Left ventricle myocardium inferior (tissue), 1 donor: ENCODE measurements at regions not wholly inside any gene's neighbourhood (a gene's known extent, or its start where the extent isn't known, plus 50 kb on each side); places are given as distances from the start of the nearest gene placed in this dataset.

Experiments used
- DNase-seq: peaks from one replicate; pipeline ENCODE4 v3.0.0-alpha.2; 2020
- H3K27ac ChIP-seq: fragments of 200-600 bp; replicated peaks from 2 replicates; pipeline ENCODE4 v1.8.0; 2021
- H3K27me3 ChIP-seq: fragments of 200-600 bp; 2 replicates; pipeline ENCODE4 v1.8.0; 2021; ENCODE audit warnings: low read depth
- H3K36me3 ChIP-seq: fragments of 200-600 bp; 2 replicates; pipeline ENCODE4 v1.8.0; 2021
- H3K4me1 ChIP-seq: fragments of 200-600 bp; 2 replicates; pipeline ENCODE4 v1.8.0; 2021
- H3K4me3 ChIP-seq: fragments of 200-600 bp; 2 replicates; pipeline ENCODE4 v1.8.0; 2021; ENCODE audit warnings: mild to moderate bottlenecking, moderate library complexity
- H3K9me3 ChIP-seq: fragments of 200-600 bp; replicated peaks from 2 replicates; pipeline ENCODE4 v1.8.0; 2021
- intact Hi-C: fragments of 100-400 bp; cut with micrococcal nuclease; formaldehyde crosslinking; loops from one replicate; pipeline ENCODE4 v1.11.0; 2022
- TF ChIP-seq, protein P1 (sequence below): fragments of 200-600 bp; IDR thresholded peaks from 2 replicates; pipeline ENCODE4 v1.8.0; 2021; ENCODE audit warnings: antibody characterized with exemption, mild to moderate bottlenecking, borderline replicate concordance
- donor health status: DM: no; HTN: yes; CAD: no; lungs with severe emphysema.

- no peak overlapping the region for H3K4me3 ChIP-seq
- TF ChIP-seq, protein P1, sequence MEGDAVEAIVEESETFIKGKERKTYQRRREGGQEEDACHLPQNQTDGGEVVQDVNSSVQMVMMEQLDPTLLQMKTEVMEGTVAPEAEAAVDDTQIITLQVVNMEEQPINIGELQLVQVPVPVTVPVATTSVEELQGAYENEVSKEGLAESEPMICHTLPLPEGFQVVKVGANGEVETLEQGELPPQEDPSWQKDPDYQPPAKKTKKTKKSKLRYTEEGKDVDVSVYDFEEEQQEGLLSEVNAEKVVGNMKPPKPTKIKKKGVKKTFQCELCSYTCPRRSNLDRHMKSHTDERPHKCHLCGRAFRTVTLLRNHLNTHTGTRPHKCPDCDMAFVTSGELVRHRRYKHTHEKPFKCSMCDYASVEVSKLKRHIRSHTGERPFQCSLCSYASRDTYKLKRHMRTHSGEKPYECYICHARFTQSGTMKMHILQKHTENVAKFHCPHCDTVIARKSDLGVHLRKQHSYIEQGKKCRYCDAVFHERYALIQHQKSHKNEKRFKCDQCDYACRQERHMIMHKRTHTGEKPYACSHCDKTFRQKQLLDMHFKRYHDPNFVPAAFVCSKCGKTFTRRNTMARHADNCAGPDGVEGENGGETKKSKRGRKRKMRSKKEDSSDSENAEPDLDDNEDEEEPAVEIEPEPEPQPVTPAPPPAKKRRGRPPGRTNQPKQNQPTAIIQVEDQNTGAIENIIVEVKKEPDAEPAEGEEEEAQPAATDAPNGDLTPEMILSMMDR, result no peak
- H3K9me3 ChIP-seq, result no peaks in the 10 kb centered on the region
- peak overlapping the region; percentile 30 for H3K27ac ChIP-seq
- H3K4me1 ChIP-seq, result peaks cover 78% of the 10 kb centered on the region
- DNase-seq, result no peak
- no peaks in the 10 kb centered on the region for H3K36me3 ChIP-seq
- intact Hi-C loops, result no loop called here
- H3K27me3 ChIP-seq, result no peaks in the 10 kb centered on the region
Observed at GRCh38 chr9:109918339-109919163, 138.6 kb downstream of the PALM2AKAP2 start.

GRCh38 chr9:109919736-109920408 is 139.9 kb downstream of the PALM2AKAP2 start:
- H3K27me3 ChIP-seq, result no peaks in the 10 kb centered on the region
- H3K27ac ChIP-seq, result no peak overlapping the region
- DNase-seq, result no peak
- H3K4me3 ChIP-seq, result no peak overlapping the region
- H3K4me1 ChIP-seq, result peaks cover 68% of the 10 kb centered on the region
- H3K9me3 ChIP-seq, result no peaks in the 10 kb centered on the region
- intact Hi-C loops, result no loop called here
- TF ChIP-seq, protein P1, result no peak
- H3K36me3 ChIP-seq, result peaks cover under 1% of the 10 kb centered on the region

- intact Hi-C loops, result no loop called here
- Histone ChIP-seq H3K27ac (peak overlapping the region; percentile 3), H3K4me1 (peaks cover 50% of the 10 kb centered on the region)
Observed at GRCh38 chr9:109922617-109923470, 142.8 kb downstream of the PALM2AKAP2 start.

DNA sequence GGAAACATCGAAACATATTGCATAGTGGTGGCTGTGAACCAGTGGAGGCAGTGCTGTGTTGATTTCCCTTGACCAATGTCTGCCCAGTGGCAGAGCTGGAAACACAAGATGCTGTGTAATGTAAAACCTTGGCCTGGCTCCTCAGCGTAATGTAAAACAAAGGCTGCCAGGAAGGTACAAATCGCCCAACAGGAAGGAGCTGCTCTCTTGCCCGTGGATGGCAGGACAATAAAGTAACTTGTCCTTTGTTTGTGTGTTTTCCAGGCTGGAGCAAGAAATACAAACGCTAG is 143.4 kb downstream of the PALM2AKAP2 start:
- Histone ChIP-seq H3K4me3 (no peak overlapping the region), H3K36me3 (peaks cover 14% of the 10 kb centered on the region), H3K27ac (peak overlapping the region; percentile 3), H3K9me3 (no peaks in the 10 kb centered on the region), H3K27me3 (no peaks in the 10 kb centered on the region), H3K4me1 (peaks cover 44% of the 10 kb centered on the region)
- DNase-seq, result no peak
- intact Hi-C loops, result no loop called here
- TF ChIP-seq, protein P1, result no peak

More at GRCh38 chr9:109922617-109923470, 142.8 kb downstream of the PALM2AKAP2 start:
- Histone ChIP-seq H3K9me3 (no peaks in the 10 kb centered on the region), H3K4me3 (no peak overlapping the region), H3K36me3 (peaks cover 11% of the 10 kb centered on the region), H3K27me3 (no peaks in the 10 kb centered on the region)
- no peak for DNase-seq
- TF ChIP-seq, protein P1, result no peak

- Histone ChIP-seq H3K36me3 (peaks cover 17% of the 10 kb centered on the region), H3K27ac (peak overlapping the region; percentile 3), H3K4me1 (peaks cover 40% of the 10 kb centered on the region), H3K4me3 (no peak overlapping the region), H3K27me3 (no peaks in the 10 kb centered on the region), H3K9me3 (no peaks in the 10 kb centered on the region)
- intact Hi-C loops, result no loop called here
- DNase-seq, result no peak
- TF ChIP-seq, protein P1, result no peak
Observed at GRCh38 chr9:109923806-109924205, 143.8 kb downstream of the PALM2AKAP2 start.
